Subcutaneous abdominal adipose tissue (tissue), 5 donors: ENCODE measurements at regions not wholly inside any gene's neighbourhood (a gene's known extent, or its start where the extent isn't known, plus 50 kb on each side); places are given as distances from the start of the nearest gene placed in this dataset.

ENCODE experiments used
- H3K27ac ChIP-seq: one replicate; pipeline ENCODE4 v1.7.0; 2013; ENCODE audit warnings: low read depth, mild to moderate bottlenecking, inconsistent platforms, low read length, moderate library complexity
- H3K27me3 ChIP-seq, 5 donors: one replicate each; pipeline ENCODE4 v1.7.0; 2013; ENCODE audit warnings: low read length in 5 of 5, inconsistent platforms in 1 of 5; ENCODE audit not compliant: control insufficient read depth in 5 of 5, insufficient read depth in 4 of 5
- H3K36me3 ChIP-seq, 5 donors: one replicate each; pipeline ENCODE4 v1.7.0; 2013; ENCODE audit warnings: low read length in 5 of 5; ENCODE audit not compliant: control insufficient read depth in 5 of 5, insufficient read depth in 5 of 5
- H3K4me1 ChIP-seq, 5 donors: one replicate each; pipeline ENCODE4 v1.7.0; 2013; ENCODE audit warnings: low read length in 5 of 5, mild to moderate bottlenecking in 3 of 5, moderate library complexity in 1 of 5; ENCODE audit not compliant: control insufficient read depth in 5 of 5, insufficient read depth in 5 of 5
- H3K4me3 ChIP-seq, 5 donors: one replicate each; pipeline ENCODE4 v1.7.0; 2013; ENCODE audit warnings: low read length in 5 of 5, low read depth in 1 of 5
- H3K9ac ChIP-seq, 5 donors: one replicate each; pipeline ENCODE4 v1.7.0; 2013; ENCODE audit warnings: low read length in 5 of 5, mild to moderate bottlenecking in 4 of 5, moderate library complexity in 3 of 5
- H3K9me3 ChIP-seq, 5 donors: one replicate each; pipeline ENCODE4 v1.7.0; 2013; ENCODE audit warnings: low read length in 5 of 5; ENCODE audit not compliant: control insufficient read depth in 5 of 5
- donor health status: healthy.
- donor health status: healthy.
- donor health status: healthy.
- donor health status: healthy.
- donor health status: healthy.

DNA sequence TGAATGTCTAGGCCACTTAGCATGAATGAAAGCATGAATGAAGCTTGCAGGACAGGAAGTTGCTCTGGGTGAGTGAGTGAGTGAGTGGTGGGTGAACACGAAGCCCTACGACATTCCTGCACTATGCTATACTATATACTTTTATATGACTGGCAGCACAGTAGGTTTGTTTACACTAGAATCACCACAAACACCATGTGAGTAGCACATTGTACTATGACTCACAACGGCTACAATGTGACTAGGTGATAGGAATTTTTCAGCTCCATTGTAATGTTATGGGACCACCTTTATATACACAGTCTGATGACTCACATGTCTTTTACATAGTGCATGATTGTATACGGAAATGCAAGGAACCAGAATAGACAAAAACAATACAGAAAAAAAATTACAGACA, 1480.2 kb downstream of the AACS start:
- no peaks in the 10 kb centered on the region for H3K4me1 ChIP-seq
- no peak overlapping the region for H3K27ac ChIP-seq
- no peaks in the 10 kb centered on the region for H3K36me3 ChIP-seq
- no peak overlapping the region for H3K4me3 ChIP-seq
- no peak overlapping the region for H3K9ac ChIP-seq
- peaks cover 0 to 5% (median 4%) of the 10 kb centered on the region in 5 donors for H3K9me3 ChIP-seq
- no peaks in the 10 kb centered on the region for H3K27me3 ChIP-seq

DNA sequence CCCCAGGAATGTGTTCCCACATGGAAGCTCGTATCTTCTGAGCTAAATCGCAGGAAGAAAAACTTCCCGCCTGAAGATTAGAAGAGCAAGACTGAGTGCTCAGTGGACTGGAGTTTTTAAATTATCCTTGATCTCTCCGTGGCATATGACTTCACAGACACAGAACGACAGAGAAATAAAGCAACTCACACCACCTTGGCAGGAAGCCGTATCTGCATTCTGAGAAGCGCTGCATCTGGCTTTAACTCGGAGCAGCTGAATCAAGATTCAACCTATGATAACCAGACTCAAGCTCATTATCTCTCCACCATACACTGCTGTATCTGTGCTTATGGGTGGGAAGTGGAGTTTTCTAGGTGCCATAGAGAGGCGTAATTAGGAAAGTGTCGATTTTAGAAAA, 1482.7 kb downstream of the AACS start:
- no peak overlapping the region for H3K4me3 ChIP-seq
- H3K27me3 ChIP-seq, result no peaks in the 10 kb centered on the region
- H3K27ac ChIP-seq, result no peak overlapping the region
- H3K36me3 ChIP-seq, result no peaks in the 10 kb centered on the region
- no peaks in the 10 kb centered on the region for H3K4me1 ChIP-seq
- no peak overlapping the region for H3K9ac ChIP-seq
- H3K9me3 ChIP-seq, result peaks cover 0 to 5% (median 2%) of the 10 kb centered on the region in 5 donors

DNA sequence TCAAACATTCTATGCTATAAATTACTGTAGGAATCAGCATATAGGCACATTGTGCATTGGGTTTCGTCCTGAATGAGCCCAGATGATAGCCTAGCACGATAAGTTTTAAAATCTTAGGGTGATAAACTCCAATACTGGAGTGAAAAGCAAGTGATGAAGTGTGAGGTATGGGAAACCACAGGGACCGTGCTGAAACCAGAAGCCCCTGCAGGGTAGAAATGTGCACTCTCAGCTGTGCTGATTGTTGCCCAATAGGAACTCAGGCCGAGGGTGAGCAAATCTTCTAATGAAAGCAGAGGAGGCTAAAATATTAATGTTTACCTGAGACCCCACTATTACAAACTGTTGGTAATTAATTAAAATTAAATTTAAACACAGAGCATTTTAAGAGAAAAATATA, 1486.6 kb downstream of the AACS start:
- no peaks in the 10 kb centered on the region for H3K27me3 ChIP-seq
- H3K4me1 ChIP-seq, result no peaks in the 10 kb centered on the region
- H3K36me3 ChIP-seq, result no peaks in the 10 kb centered on the region
- no peak overlapping the region for H3K4me3 ChIP-seq
- peaks cover 0 to 6% (median 3%) of the 10 kb centered on the region in 5 donors for H3K9me3 ChIP-seq
- no peak overlapping the region for H3K27ac ChIP-seq
- no peak overlapping the region for H3K9ac ChIP-seq

DNA sequence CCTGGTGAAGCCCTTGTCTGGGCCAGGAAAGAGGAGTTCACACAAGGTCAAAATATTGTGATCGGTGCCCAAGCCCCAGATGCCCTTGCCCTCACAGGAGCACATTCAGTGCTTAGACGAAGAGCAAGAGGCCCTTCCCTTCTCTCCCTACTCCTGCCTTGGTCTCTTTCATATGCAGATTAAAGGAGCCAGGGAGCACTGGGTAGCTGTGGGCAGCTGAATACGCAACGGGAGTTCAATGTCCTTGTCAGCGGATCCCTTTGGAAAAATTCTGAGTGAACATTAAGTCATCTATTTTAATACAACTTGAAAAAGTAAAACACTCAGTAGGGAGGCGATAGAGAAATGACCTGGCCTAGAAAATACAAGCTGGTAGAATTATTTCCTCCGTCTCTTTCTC, 1489.4 kb downstream of the AACS start:
- no peaks in the 10 kb centered on the region for H3K36me3 ChIP-seq
- no peaks in the 10 kb centered on the region for H3K27me3 ChIP-seq
- H3K4me3 ChIP-seq, result no peak overlapping the region
- peaks cover 0 to 4% (median 3%) of the 10 kb centered on the region in 5 donors for H3K9me3 ChIP-seq
- no peak overlapping the region for H3K9ac ChIP-seq
- no peaks in the 10 kb centered on the region for H3K4me1 ChIP-seq
- no peak overlapping the region for H3K27ac ChIP-seq

DNA sequence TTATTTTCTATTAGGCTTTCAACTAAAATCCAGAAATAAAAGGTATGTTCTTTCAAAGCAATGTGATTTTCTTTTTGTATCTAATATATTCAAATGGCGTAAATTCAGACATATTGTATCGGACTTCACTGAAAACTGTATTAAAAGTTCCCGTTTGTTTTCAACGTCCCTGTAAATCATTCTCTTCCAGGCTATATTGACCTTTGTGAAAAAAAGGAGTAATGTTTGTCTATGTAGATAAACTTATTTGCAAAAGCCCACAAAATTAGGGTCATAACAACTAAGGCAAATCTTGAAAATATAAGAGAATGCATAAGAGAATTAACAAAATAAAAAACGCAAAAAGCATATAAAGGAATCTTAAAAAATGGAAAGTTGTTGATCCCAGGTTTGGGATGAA, 1492.4 kb downstream of the AACS start:
- H3K27me3 ChIP-seq, result no peaks in the 10 kb centered on the region
- no peak overlapping the region for H3K4me3 ChIP-seq
- H3K9ac ChIP-seq, result no peak overlapping the region
- peaks cover 0 to 4% (median 3%) of the 10 kb centered on the region in 5 donors for H3K9me3 ChIP-seq
- no peaks in the 10 kb centered on the region for H3K4me1 ChIP-seq
- no peak overlapping the region for H3K27ac ChIP-seq
- H3K36me3 ChIP-seq, result no peaks in the 10 kb centered on the region

DNA sequence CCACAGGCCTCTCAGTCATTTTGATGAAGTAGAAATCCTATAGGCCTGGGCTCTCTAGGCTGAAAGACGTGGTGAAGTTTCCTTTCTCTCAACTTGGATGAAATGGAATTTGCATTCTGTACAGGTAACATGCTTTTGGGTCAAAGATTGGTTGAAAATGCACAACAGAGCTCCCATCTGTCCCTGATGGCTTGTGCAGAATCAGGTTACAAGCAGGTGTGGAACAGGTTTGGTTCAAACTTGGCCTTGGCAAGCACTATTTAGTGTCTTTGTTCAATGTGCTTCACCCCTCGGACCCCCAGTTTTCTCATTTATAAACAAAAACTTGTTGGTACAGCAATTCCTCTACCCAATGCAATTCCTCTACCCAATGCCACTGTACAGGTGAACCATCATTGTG, 1493.0 kb downstream of the AACS start:
- no peak overlapping the region for H3K27ac ChIP-seq
- H3K9me3 ChIP-seq, result peaks cover 0 to 4% (median 3%) of the 10 kb centered on the region in 5 donors
- H3K4me3 ChIP-seq, result no peak overlapping the region
- H3K9ac ChIP-seq, result no peak overlapping the region
- H3K27me3 ChIP-seq, result peaks cover 0 to 2% (median 0%) of the 10 kb centered on the region in 5 donors
- H3K4me1 ChIP-seq, result no peaks in the 10 kb centered on the region
- H3K36me3 ChIP-seq, result no peaks in the 10 kb centered on the region

DNA sequence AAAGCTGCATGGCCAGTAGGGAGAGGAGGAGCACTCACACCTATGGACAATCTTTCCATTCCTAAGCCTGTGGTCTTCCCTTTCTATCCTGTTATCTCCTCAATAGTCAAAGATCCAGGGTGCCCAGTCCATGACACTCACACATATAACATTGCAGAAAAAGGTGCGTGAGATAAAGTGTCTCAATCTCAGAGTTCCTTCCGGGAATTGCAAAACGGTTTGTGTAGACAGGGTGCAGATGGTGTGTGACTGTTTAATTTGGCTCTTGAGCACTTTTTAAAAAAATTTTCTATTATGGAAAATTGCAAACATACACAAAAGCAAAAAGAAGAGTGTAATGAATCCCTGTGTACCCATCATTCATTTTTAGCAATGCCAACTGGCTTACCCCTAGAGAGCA, 1493.6 kb downstream of the AACS start:
- Histone ChIP-seq H3K4me3 (no peak overlapping the region), H3K9ac (no peak overlapping the region), H3K27me3 (peaks cover 0 to 2% (median 0%) of the 10 kb centered on the region in 5 donors), H3K4me1 (no peaks in the 10 kb centered on the region), H3K36me3 (no peaks in the 10 kb centered on the region), H3K27ac (no peak overlapping the region), H3K9me3 (peaks cover 0 to 4% (median under 1%) of the 10 kb centered on the region in 5 donors)

DNA sequence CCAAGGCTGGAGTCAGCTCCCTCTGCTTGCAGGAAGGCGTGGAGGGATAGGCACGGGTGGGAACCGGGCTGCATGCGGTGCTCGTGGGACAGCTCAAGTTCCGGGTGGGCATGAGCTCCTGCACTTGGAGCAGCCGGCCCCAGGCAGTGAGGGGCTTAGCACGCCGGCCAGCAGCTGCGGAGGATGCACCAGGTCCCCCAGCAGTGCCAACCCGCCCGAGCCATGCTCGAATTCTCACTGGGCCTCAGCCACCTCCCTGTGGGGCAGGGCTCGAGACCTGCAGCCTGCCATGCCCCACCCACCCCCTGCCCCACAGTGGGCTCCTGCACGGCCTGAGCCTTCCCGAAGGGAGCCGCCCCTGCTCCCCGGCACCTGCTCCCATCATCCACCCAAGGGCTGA, 1501.8 kb downstream of the AACS start:
- no peaks in the 10 kb centered on the region for H3K4me1 ChIP-seq
- H3K36me3 ChIP-seq, result no peaks in the 10 kb centered on the region
- H3K27ac ChIP-seq, result no peak overlapping the region
- peaks cover 0 to 4% (median 0%) of the 10 kb centered on the region in 5 donors for H3K9me3 ChIP-seq
- H3K4me3 ChIP-seq, result no peak overlapping the region
- peaks cover 0 to 2% (median 0%) of the 10 kb centered on the region in 5 donors for H3K27me3 ChIP-seq
- H3K9ac ChIP-seq, result no peak overlapping the region

DNA sequence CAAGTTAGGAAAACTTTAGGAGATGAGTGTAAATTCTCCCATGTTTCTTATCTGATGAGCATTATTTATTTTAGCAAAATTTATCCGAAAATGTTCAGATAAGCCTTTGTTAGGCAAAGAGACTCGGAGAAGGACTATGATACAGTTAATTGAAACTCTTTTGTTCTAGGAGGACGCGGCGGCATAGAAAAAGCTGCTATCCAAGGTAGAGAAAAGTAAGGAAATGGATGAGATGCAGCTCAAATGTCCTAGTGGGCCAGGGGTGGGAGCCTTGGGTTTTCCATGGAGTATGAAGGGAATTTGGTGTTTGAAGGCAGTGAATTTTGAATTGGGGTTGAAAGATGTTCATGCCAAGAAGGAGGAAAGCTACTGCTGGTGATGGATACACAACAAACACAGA, 1504.5 kb downstream of the AACS start:
- H3K36me3 ChIP-seq, result no peaks in the 10 kb centered on the region
- H3K4me3 ChIP-seq, result no peak overlapping the region
- H3K4me1 ChIP-seq, result no peaks in the 10 kb centered on the region
- H3K27me3 ChIP-seq, result no peaks in the 10 kb centered on the region
- no peak overlapping the region for H3K9ac ChIP-seq
- peaks cover 0 to 6% (median under 1%) of the 10 kb centered on the region in 5 donors for H3K9me3 ChIP-seq
- no peak overlapping the region for H3K27ac ChIP-seq

DNA sequence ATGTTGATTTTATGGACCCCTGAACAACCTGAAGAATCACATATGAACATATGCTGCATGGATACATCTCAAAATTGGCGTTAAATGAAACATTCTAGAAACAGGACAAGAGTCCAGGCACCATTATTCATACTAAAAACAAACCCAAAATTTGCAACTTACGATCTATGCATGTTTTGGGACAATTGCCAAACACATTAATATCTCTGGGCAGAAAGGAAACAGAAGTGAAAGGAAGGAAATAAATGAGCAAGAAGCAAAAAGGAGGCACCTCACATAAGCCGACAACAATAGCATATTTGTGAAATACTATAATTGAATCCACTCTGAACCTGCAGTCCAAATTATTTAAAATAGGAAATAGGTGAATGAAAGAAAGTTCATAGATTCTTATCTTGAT, 1505.3 kb downstream of the AACS start:
- H3K36me3 ChIP-seq, result no peaks in the 10 kb centered on the region
- no peak overlapping the region for H3K4me3 ChIP-seq
- H3K27me3 ChIP-seq, result no peaks in the 10 kb centered on the region
- no peak overlapping the region for H3K9ac ChIP-seq
- peaks cover 0 to 8% (median 2%) of the 10 kb centered on the region in 5 donors for H3K9me3 ChIP-seq
- no peaks in the 10 kb centered on the region for H3K4me1 ChIP-seq
- H3K27ac ChIP-seq, result no peak overlapping the region

DNA sequence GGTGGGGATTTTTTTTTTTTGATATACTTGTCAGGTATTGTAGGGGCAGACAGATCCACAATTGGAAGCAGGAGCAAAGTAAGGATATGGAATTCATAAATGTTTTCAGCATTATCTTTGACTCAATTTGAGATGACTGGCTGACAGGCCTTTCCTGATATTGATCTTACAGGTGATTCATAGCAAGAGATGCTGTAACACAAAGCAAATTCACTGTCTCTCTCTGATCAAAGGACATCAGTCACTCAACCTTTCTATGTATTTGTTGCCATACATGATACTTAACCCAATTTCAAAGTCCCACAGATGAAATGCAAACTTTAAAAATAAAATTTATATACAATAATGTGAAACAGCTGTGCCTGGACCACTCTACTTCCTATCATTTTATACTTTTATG, 1506.9 kb downstream of the AACS start:
- Histone ChIP-seq H3K27me3 (no peaks in the 10 kb centered on the region), H3K9ac (no peak overlapping the region), H3K4me3 (no peak overlapping the region), H3K9me3 (peaks cover 0 to 4% (median 0%) of the 10 kb centered on the region in 5 donors), H3K27ac (no peak overlapping the region), H3K36me3 (no peaks in the 10 kb centered on the region), H3K4me1 (no peaks in the 10 kb centered on the region)
